Right atrium auricular region (tissue), 2 donors: ENCODE measurements at regions not wholly inside any gene's neighbourhood (a gene's known extent, or its start where the extent isn't known, plus 50 kb on each side); places are given as distances from the start of the nearest gene placed in this dataset.
A peak's percentile ranks its signal among the peaks of the same experiment; 100 is the strongest.
"Not testable (repeated sequence)": the region's sequence is repeated elsewhere in the genome, so short reads cannot be mapped to it uniquely, and the experiment has no call there.

Experiments used
- DNase-seq: peaks from one replicate; pipeline ENCODE4 v3.0.0-alpha.2; 2019; ENCODE audit warnings: low spot score
- H3K27ac ChIP-seq, 2 donors: fragments of 200-600 bp; sonication (generic); 1 replicate in 1 of 2; 2 replicates in 1 of 2; pipeline ENCODE4 v1.5.1; 2016 to 2019
- H3K27me3 ChIP-seq, 2 donors: fragments of 200-600 bp; sonication (generic); one replicate each; pipeline versions ENCODE4 v1.5.1 to v1.6.0; 2017 to 2019
- H3K36me3 ChIP-seq: fragments of 200-600 bp; sonication (generic); one replicate; pipeline ENCODE4 v1.5.1; 2016
- H3K4me1 ChIP-seq, 2 donors: fragments of 200-600 bp; sonication (generic); one replicate each; pipeline versions ENCODE4 v1.5.1 to v1.6.0; 2017 to 2019
- H3K4me3 ChIP-seq, 2 donors: fragments of 200-600 bp; sonication (generic); 1 replicate in 1 of 2; 2 replicates in 1 of 2; pipeline ENCODE4 v1.5.1; 2017 to 2019; ENCODE audit warnings: mild to moderate bottlenecking in 1 of 2, moderate library complexity in 1 of 2
- H3K9me3 ChIP-seq, 2 donors: fragments of 200-600 bp; sonication (generic); one replicate each; pipeline ENCODE4 v1.5.1; 2019
- CTCF ChIP-seq, 2 donors: fragments of 200-600 bp; sonication (generic); IDR thresholded peaks; one replicate each; pipeline ENCODE4 v1.5.1; 2019; ENCODE audit warnings: antibody characterized with exemption in 2 of 2

GRCh38 chr16:26712876-26713275, 353.9 kb upstream of the C16orf82 start:
- H3K9me3 ChIP-seq = no peaks in the 10 kb centered on the region
- no peaks in the 10 kb centered on the region for H3K4me1 ChIP-seq
- no peak for DNase-seq
- TF ChIP-seq CTCF (IDR thresholded peaks at IDR 0.05) = no peak
- no peaks in the 10 kb centered on the region for H3K27me3 ChIP-seq
- H3K36me3 ChIP-seq = no peaks in the 10 kb centered on the region
- H3K4me3 ChIP-seq = no peak overlapping the region
- no peak overlapping the region for H3K27ac ChIP-seq

GRCh38 chr16:26715969-26716368, 350.8 kb upstream of the C16orf82 start:
- H3K4me1 ChIP-seq = no peaks in the 10 kb centered on the region
- H3K27me3 ChIP-seq = no peaks in the 10 kb centered on the region
- H3K36me3 ChIP-seq = no peaks in the 10 kb centered on the region
- no peaks in the 10 kb centered on the region for H3K9me3 ChIP-seq
- H3K27ac ChIP-seq = no peak overlapping the region
- DNase-seq = no peak
- TF ChIP-seq CTCF (IDR thresholded peaks at IDR 0.05) = no peak
- H3K4me3 ChIP-seq = no peak overlapping the region

- no peaks in the 10 kb centered on the region for H3K4me1 ChIP-seq
- no peaks in the 10 kb centered on the region for H3K36me3 ChIP-seq
- TF ChIP-seq CTCF (IDR thresholded peaks at IDR 0.05) = no peak
- H3K27ac ChIP-seq = no peak overlapping the region
- H3K27me3 ChIP-seq = no peaks in the 10 kb centered on the region
- H3K9me3 ChIP-seq = no peaks in the 10 kb centered on the region
- peak; percentile 32 for DNase-seq
- no peak overlapping the region for H3K4me3 ChIP-seq
Measured at GRCh38 chr16:26717826-26718225, 348.9 kb upstream of the C16orf82 start.

- Histone ChIP-seq H3K9me3 (no peaks in the 10 kb centered on the region), H3K27ac (no peak overlapping the region), H3K4me1 (no peaks in the 10 kb centered on the region), H3K27me3 (no peaks in the 10 kb centered on the region), H3K4me3 (no peak overlapping the region), H3K36me3 (no peaks in the 10 kb centered on the region)
- no peak for TF ChIP-seq CTCF (IDR thresholded peaks at IDR 0.05)
- DNase-seq = no peak
Measured at GRCh38 chr16:26721290-26721689, 345.4 kb upstream of the C16orf82 start.

GRCh38 chr16:26721957-26722356, 344.8 kb upstream of the C16orf82 start:
- not testable (repeated sequence) for H3K4me1 ChIP-seq, H3K27ac ChIP-seq, DNase-seq, H3K4me3 ChIP-seq, H3K27me3 ChIP-seq, H3K36me3 ChIP-seq, H3K9me3 ChIP-seq

GRCh38 chr16:26724189-26724588, 342.5 kb upstream of the C16orf82 start:
- Histone ChIP-seq H3K27ac (no peak overlapping the region), H3K27me3 (no peaks in the 10 kb centered on the region), H3K36me3 (no peaks in the 10 kb centered on the region), H3K4me3 (no peak overlapping the region), H3K9me3 (no peaks in the 10 kb centered on the region), H3K4me1 (no peaks in the 10 kb centered on the region)
- DNase-seq = no peak
- TF ChIP-seq CTCF (IDR thresholded peaks at IDR 0.05) = no peak
